ENCODE measurements at regions not wholly inside any gene's neighbourhood (a gene's known extent, or its start where the extent isn't known, plus 50 kb on each side); places are given as distances from the start of the nearest gene placed in this dataset.

DNA sequence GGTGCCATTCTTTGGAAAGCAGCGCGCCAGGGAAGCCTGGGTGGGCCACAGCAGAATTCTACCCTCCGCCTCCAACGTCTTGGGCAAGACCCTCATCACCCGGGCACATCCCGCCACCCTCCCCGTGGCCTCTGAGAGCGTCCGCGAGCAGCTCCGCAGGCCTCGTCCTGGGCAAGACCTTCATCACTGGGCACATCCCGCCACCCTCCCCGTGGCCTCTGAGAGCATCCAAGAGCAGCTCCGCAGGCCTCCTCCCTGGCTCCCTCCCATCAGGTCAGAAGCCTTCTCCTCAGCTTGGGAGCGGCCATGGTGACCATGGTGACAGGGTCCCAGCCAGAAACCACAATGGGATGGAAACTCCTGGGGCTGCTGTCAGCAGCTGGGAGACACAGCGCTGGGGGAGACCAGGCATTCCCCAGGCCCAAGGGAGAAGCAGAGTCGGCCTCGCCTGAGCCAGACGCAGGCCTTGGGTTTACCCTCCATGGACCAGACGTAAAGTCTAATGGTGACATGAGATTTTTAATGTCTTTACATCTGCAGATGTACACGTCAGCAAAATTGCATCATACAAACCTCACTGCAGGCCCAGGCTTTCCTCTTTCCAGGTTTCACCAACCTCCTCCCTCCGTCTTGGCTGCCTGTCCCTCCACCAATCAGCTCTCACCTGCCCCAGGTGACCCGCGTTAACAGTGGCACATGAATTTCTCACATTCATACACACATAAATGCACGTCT is 55.1 kb upstream of the PPP2R2D start:
- no peaks in the 10 kb centered on the region for H4K20me1 ChIP-seq (ENCODE audit: insufficient read depth)
- H3F3A ChIP-seq (ENCODE audit: insufficient read depth, low read length, poor library complexity, severe bottlenecking): no peaks in the 10 kb centered on the region
- H3K27ac ChIP-seq (ENCODE audit: low read length): no peak overlapping the region
- no peak for TF ChIP-seq EZH2 (IDR thresholded peaks at IDR 0.05; ENCODE audit: borderline replicate concordance, insufficient read depth, low read length, poor library complexity, severe bottlenecking)
- no peak for TF ChIP-seq EP300 (conservative IDR thresholded peaks at IDR 0.05; ENCODE audit: poor library complexity, severe bottlenecking)
- TF ChIP-seq RAD21 (conservative IDR thresholded peaks at IDR 0.05): no peak
- TF ChIP-seq MXI1 (conservative IDR thresholded peaks at IDR 0.05; ENCODE audit: poor library complexity, severe bottlenecking): no peak
- no peak for TF ChIP-seq TAF1 (IDR thresholded peaks at IDR 0.05; ENCODE audit: low read depth)
- no peak for TF ChIP-seq REST (IDR thresholded peaks at IDR 0.05; ENCODE audit: borderline replicate concordance)
- TF ChIP-seq POLR2AphosphoS5 (IDR thresholded peaks at IDR 0.05): no peak
- TF ChIP-seq SMC3 (conservative IDR thresholded peaks at IDR 0.05; ENCODE audit: poor library complexity): no peak
- TF ChIP-seq CTCF (IDR thresholded peaks at IDR 0.05; ENCODE audit: poor library complexity, severe bottlenecking): no peak
- H3K9me3 ChIP-seq (ENCODE audit: low read length): no peaks in the 10 kb centered on the region
- no peaks in the 10 kb centered on the region for H3K36me3 ChIP-seq (ENCODE audit: insufficient read depth, low read length)
- no peak overlapping the region for H3K4me2 ChIP-seq (ENCODE audit: low read length)
- no peaks in the 10 kb centered on the region for H3K27me3 ChIP-seq (ENCODE audit: insufficient read depth, low read depth, low read length)
- no peaks in the 10 kb centered on the region for H3K9me2 ChIP-seq (ENCODE audit: insufficient read depth, low read length)
- H3K9ac ChIP-seq (ENCODE audit: low read length): no peak overlapping the region
- no peaks in the 10 kb centered on the region for H3K79me2 ChIP-seq (replicated peaks; ENCODE audit: insufficient read depth, low read length)
- H3K4me3 ChIP-seq (ENCODE audit: low read length): peak overlapping the region; percentile 2
- H2AFZ ChIP-seq (ENCODE audit: low read depth, low read length): no peak overlapping the region

GRCh38 chr10:131846240-131847101 is 54.3 kb upstream of the PPP2R2D start:
- Histone ChIP-seq H3K9ac (ENCODE audit: low read length) (no peak overlapping the region), H3K9me2 (ENCODE audit: insufficient read depth, low read length) (no peaks in the 10 kb centered on the region), H3K79me2 (replicated peaks; ENCODE audit: insufficient read depth, low read length) (no peaks in the 10 kb centered on the region), H4K20me1 (ENCODE audit: insufficient read depth) (no peaks in the 10 kb centered on the region), H3K36me3 (ENCODE audit: insufficient read depth, low read length) (no peaks in the 10 kb centered on the region), H2AFZ (ENCODE audit: low read depth, low read length) (no peak overlapping the region), H3K4me3 (ENCODE audit: low read length) (no peak overlapping the region), H3K27me3 (ENCODE audit: insufficient read depth, low read depth, low read length) (no peaks in the 10 kb centered on the region), H3K27ac (ENCODE audit: low read length) (no peak overlapping the region), H3F3A (ENCODE audit: insufficient read depth, low read length, poor library complexity, severe bottlenecking) (no peaks in the 10 kb centered on the region), H3K9me3 (ENCODE audit: low read length) (no peaks in the 10 kb centered on the region), H3K4me2 (ENCODE audit: low read length) (no peak overlapping the region)
- TF ChIP-seq EZH2 (IDR thresholded peaks at IDR 0.05; ENCODE audit: borderline replicate concordance, insufficient read depth, low read length, poor library complexity, severe bottlenecking): no peak
- TF ChIP-seq RAD21 (conservative IDR thresholded peaks at IDR 0.05): no peak
- TF ChIP-seq REST (IDR thresholded peaks at IDR 0.05; ENCODE audit: borderline replicate concordance): no peak
- no peak for TF ChIP-seq EP300 (conservative IDR thresholded peaks at IDR 0.05; ENCODE audit: poor library complexity, severe bottlenecking)
- TF ChIP-seq CTCF (IDR thresholded peaks at IDR 0.05; ENCODE audit: poor library complexity, severe bottlenecking): no peak
- TF ChIP-seq MXI1 (conservative IDR thresholded peaks at IDR 0.05; ENCODE audit: poor library complexity, severe bottlenecking): no peak
- no peak for TF ChIP-seq TAF1 (IDR thresholded peaks at IDR 0.05; ENCODE audit: low read depth)
- TF ChIP-seq POLR2AphosphoS5 (IDR thresholded peaks at IDR 0.05): no peak
- TF ChIP-seq SMC3 (conservative IDR thresholded peaks at IDR 0.05; ENCODE audit: poor library complexity): no peak
